ENCODE measurements at regions not wholly inside any gene's neighbourhood (a gene's known extent, or its start where the extent isn't known, plus 50 kb on each side); places are given as distances from the start of the nearest gene placed in this dataset.

DNA sequence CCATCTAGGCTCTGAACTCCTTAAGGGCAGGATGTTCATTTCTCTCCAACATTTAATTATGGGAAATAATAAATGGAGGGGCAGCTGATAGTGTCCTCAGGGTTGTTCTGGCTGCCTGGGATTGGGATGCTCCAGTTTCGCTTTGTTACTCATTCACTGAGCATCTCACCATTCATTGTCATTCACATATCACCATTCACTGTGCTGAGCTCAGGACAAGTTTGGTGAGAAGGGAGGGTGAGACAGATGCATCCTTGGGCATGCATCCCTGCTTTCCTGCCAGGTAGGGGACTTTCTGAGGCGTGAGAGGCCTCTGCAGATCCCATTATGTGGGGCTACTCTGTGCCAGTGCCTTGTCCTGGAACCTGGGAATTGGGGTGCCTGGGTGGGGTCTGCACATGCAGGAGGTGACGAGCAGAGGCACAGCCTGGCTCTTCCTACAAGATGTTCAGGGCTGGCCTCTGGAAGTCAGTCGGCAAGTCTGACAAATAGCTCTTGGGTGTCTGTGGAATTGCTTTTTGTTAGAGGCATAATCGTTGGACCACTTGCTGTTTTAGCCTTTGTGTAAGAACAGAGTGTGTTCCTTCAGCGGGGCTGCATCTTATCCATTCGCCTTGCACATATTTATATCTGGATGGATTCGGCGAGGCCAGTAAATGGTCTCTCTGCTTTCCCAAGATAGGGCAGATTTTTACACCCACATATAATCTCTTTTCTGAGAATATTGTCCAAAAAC is 323.2 kb upstream of the THSD7B start:
- intact Hi-C loops (cut with DNase I) = no loop called here
- no peak overlapping the region for H3K27ac ChIP-seq (ENCODE audit: low read depth in 2 of 2, low read length in 2 of 2)
- no peak overlapping the region for H3K4me3 ChIP-seq (ENCODE audit: low read length in 3 of 3)
- H3K9me3 ChIP-seq (ENCODE audit: control insufficient read depth in 2 of 3, insufficient read depth in 1 of 3, low read length in 3 of 3) = no peaks in the 10 kb centered on the region
- no peak overlapping the region for H3K9ac ChIP-seq (ENCODE audit: low read length in 3 of 3)
- H3K36me3 ChIP-seq (ENCODE audit: control insufficient read depth in 2 of 3, insufficient read depth in 3 of 3, low read length in 3 of 3) = no peaks in the 10 kb centered on the region
- no peaks in the 10 kb centered on the region for H3K27me3 ChIP-seq (ENCODE audit: control insufficient read depth, insufficient read depth, low read length)
- TF ChIP-seq, protein P1, sequence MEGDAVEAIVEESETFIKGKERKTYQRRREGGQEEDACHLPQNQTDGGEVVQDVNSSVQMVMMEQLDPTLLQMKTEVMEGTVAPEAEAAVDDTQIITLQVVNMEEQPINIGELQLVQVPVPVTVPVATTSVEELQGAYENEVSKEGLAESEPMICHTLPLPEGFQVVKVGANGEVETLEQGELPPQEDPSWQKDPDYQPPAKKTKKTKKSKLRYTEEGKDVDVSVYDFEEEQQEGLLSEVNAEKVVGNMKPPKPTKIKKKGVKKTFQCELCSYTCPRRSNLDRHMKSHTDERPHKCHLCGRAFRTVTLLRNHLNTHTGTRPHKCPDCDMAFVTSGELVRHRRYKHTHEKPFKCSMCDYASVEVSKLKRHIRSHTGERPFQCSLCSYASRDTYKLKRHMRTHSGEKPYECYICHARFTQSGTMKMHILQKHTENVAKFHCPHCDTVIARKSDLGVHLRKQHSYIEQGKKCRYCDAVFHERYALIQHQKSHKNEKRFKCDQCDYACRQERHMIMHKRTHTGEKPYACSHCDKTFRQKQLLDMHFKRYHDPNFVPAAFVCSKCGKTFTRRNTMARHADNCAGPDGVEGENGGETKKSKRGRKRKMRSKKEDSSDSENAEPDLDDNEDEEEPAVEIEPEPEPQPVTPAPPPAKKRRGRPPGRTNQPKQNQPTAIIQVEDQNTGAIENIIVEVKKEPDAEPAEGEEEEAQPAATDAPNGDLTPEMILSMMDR (IDR thresholded peaks at IDR 0.05; ENCODE audit: borderline replicate concordance, extremely low read depth, insufficient read depth) = no peak
- no peaks in the 10 kb centered on the region for H3K4me1 ChIP-seq (ENCODE audit: control insufficient read depth in 2 of 3, insufficient read depth in 2 of 3, low read depth in 1 of 3, low read length in 3 of 3)
- FAIRE-seq (no peak), DNase-seq (no peak)

DNA sequence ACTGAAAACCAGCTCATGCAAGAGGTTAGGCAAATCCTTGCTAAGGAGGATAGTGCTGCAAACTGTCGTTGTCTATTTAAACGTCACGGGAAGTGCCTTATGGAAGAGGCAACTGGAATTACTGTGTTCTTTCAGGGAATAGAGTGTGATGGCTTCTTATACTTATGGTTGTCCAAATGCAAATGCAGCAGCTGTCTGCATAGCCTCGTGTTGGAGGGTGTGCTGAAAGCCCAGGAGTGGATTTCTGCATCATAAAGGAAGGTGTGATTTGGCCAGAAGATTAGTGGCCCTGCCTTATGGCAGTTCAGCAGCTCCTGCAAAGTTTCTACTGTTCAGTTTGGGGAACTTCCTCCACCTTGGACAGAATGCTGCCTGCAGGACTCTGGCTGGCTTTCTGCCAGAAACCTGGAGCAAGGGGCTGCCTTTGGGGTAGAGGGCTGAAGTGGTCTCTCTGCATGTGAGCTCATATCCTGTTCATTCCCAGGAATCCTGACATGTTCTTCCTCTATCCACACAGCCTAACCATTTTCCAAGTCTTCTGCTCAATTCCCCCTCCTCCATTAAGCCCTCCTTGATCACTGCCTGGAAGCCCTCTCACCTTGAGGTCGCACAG is 321.2 kb upstream of the CXCR4 start:
- Histone ChIP-seq H3K9ac (ENCODE audit: low read length in 3 of 3) (no peak overlapping the region), H3K27ac (ENCODE audit: low read depth in 2 of 2, low read length in 2 of 2) (no peak overlapping the region), H3K36me3 (ENCODE audit: control insufficient read depth in 2 of 3, insufficient read depth in 3 of 3, low read length in 3 of 3) (no peaks in the 10 kb centered on the region), H3K27me3 (ENCODE audit: control insufficient read depth, insufficient read depth, low read length) (no peaks in the 10 kb centered on the region), H3K9me3 (ENCODE audit: control insufficient read depth in 2 of 3, insufficient read depth in 1 of 3, low read length in 3 of 3) (no peaks in the 10 kb centered on the region), H3K4me1 (ENCODE audit: control insufficient read depth in 2 of 3, insufficient read depth in 2 of 3, low read depth in 1 of 3, low read length in 3 of 3) (no peaks in the 10 kb centered on the region), H3K4me3 (ENCODE audit: low read length in 3 of 3) (no peak overlapping the region)
- FAIRE-seq (no peak), DNase-seq (peak in 1 of 5 donors; percentile 12)
- intact Hi-C loops (cut with DNase I) = no loop called here
- TF ChIP-seq, protein P1 (IDR thresholded peaks at IDR 0.05; ENCODE audit: borderline replicate concordance, extremely low read depth, insufficient read depth) = no peak

DNA sequence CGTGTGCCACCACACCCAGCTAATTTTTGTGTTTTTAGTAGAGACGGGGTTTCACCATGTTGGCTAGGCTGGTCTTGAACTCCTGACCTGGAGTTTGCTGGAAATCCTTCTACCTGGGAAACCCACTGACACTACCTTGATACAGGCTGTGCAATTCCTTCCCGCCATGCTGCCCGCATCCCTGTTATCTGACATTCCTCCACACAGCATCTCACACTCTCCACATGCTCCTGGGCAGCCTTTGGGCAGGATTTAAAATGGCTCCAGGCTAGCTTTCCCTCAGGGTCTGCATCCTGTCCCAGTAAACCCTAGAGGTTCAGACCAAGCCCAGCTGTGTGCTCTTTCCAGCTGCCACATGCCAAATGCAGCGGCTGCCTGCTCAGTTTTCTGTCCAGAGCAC is 319.5 kb upstream of the CXCR4 start:
- TF ChIP-seq, protein P1 (IDR thresholded peaks at IDR 0.05; ENCODE audit: borderline replicate concordance, extremely low read depth, insufficient read depth) = no peak
- intact Hi-C loops (cut with DNase I) = no loop called here
- Histone ChIP-seq H3K36me3 (ENCODE audit: control insufficient read depth in 2 of 3, insufficient read depth in 3 of 3, low read length in 3 of 3) (no peaks in the 10 kb centered on the region), H3K4me1 (ENCODE audit: control insufficient read depth in 2 of 3, insufficient read depth in 2 of 3, low read depth in 1 of 3, low read length in 3 of 3) (no peaks in the 10 kb centered on the region), H3K27me3 (ENCODE audit: control insufficient read depth, insufficient read depth, low read length) (no peaks in the 10 kb centered on the region), H3K27ac (ENCODE audit: low read depth in 2 of 2, low read length in 2 of 2) (no peak overlapping the region), H3K9ac (ENCODE audit: low read length in 3 of 3) (no peak overlapping the region), H3K9me3 (ENCODE audit: control insufficient read depth in 2 of 3, insufficient read depth in 1 of 3, low read length in 3 of 3) (no peaks in the 10 kb centered on the region), H3K4me3 (ENCODE audit: low read length in 3 of 3) (no peak overlapping the region)
- FAIRE-seq (no peak), DNase-seq (no peak)

Data from kidney (tissue), 13 donors.